ENCODE measurements at regions not wholly inside any gene's neighbourhood (a gene's known extent, or its start where the extent isn't known, plus 50 kb on each side); places are given as distances from the start of the nearest gene placed in this dataset.

- no TSS peak for BruUV-seq (replicated peaks)
- Histone ChIP-seq H3K27me3 (replicated peaks; ENCODE audit: insufficient read depth, low read depth, low read length, poor library complexity) (peaks cover 6% of the 10 kb centered on the region), H3K27ac (ENCODE audit: low read depth, low read length, poor library complexity, severe bottlenecking) (no peak overlapping the region), H3K9me3 (ENCODE audit: low read depth, low read length, poor library complexity, severe bottlenecking) (peaks cover 5% of the 10 kb centered on the region), H3K4me3 (ENCODE audit: low read depth, low read length, poor library complexity, severe bottlenecking) (no peak overlapping the region), H3K36me3 (ENCODE audit: insufficient read depth, low read length, poor library complexity, severe bottlenecking) (no peaks in the 10 kb centered on the region), H3K4me1 (ENCODE audit: insufficient read depth, low read length, poor library complexity, severe bottlenecking) (peaks cover 14% of the 10 kb centered on the region)
- ChIA-PET POLR2A (ENCODE audit: low non-redundant PET) (no interaction called here), CTCF (no interaction called here)
- TF ChIP-seq EZH2 (IDR thresholded peaks at IDR 0.05; ENCODE audit: borderline replicate concordance, low read depth, low read length, poor library complexity, severe bottlenecking) (no peak), CTCF (conservative IDR thresholded peaks at IDR 0.05; ENCODE audit: low read depth, low read length) (no peak)
- DNase-seq (ENCODE audit: low spot score), result no peak
- intact Hi-C loops (cut with micrococcal nuclease; ENCODE audit: unreplicated experiment), result no loop called here
These were observed 107.9 kb upstream of the GPC1 start for GRCh38 chr2:240327566-240327965.

- peaks cover 6% of the 10 kb centered on the region for H3K27me3 ChIP-seq (replicated peaks; ENCODE audit: insufficient read depth, low read depth, low read length, poor library complexity)
- H3K4me1 ChIP-seq (ENCODE audit: insufficient read depth, low read length, poor library complexity, severe bottlenecking), result peaks cover 14% of the 10 kb centered on the region
- intact Hi-C loops (cut with micrococcal nuclease; ENCODE audit: unreplicated experiment), result no loop called here
- no TSS peak for BruUV-seq (replicated peaks)
- POLR2A ChIA-PET (ENCODE audit: low non-redundant PET), result no interaction called here
- no peak for DNase-seq (ENCODE audit: low spot score)
- CTCF ChIA-PET, result no interaction called here
- H3K36me3 ChIP-seq (ENCODE audit: insufficient read depth, low read length, poor library complexity, severe bottlenecking), result no peaks in the 10 kb centered on the region
- no peak overlapping the region for H3K4me3 ChIP-seq (ENCODE audit: low read depth, low read length, poor library complexity, severe bottlenecking)
- no peak overlapping the region for H3K27ac ChIP-seq (ENCODE audit: low read depth, low read length, poor library complexity, severe bottlenecking)
- TF ChIP-seq EZH2 (IDR thresholded peaks at IDR 0.05; ENCODE audit: borderline replicate concordance, low read depth, low read length, poor library complexity, severe bottlenecking) (no peak), CTCF (conservative IDR thresholded peaks at IDR 0.05; ENCODE audit: low read depth, low read length) (no peak)
- peaks cover 5% of the 10 kb centered on the region for H3K9me3 ChIP-seq (ENCODE audit: low read depth, low read length, poor library complexity, severe bottlenecking)
These were observed 106.9 kb upstream of the GPC1 start for GRCh38 chr2:240328526-240328925.

- CTCF ChIA-PET, result no interaction called here
- no TSS peak for BruUV-seq (replicated peaks)
- intact Hi-C loops (cut with micrococcal nuclease; ENCODE audit: unreplicated experiment), result no loop called here
- DNase-seq (ENCODE audit: low spot score), result no peak
- Histone ChIP-seq H3K4me1 (ENCODE audit: insufficient read depth, low read length, poor library complexity, severe bottlenecking) (peaks cover 14% of the 10 kb centered on the region), H3K4me3 (ENCODE audit: low read depth, low read length, poor library complexity, severe bottlenecking) (no peak overlapping the region), H3K27ac (ENCODE audit: low read depth, low read length, poor library complexity, severe bottlenecking) (no peak overlapping the region), H3K27me3 (replicated peaks; ENCODE audit: insufficient read depth, low read depth, low read length, poor library complexity) (peaks cover 6% of the 10 kb centered on the region), H3K36me3 (ENCODE audit: insufficient read depth, low read length, poor library complexity, severe bottlenecking) (no peaks in the 10 kb centered on the region), H3K9me3 (ENCODE audit: low read depth, low read length, poor library complexity, severe bottlenecking) (peaks cover 5% of the 10 kb centered on the region)
- TF ChIP-seq EZH2 (IDR thresholded peaks at IDR 0.05; ENCODE audit: borderline replicate concordance, low read depth, low read length, poor library complexity, severe bottlenecking), result no peak
- TF ChIP-seq CTCF (conservative IDR thresholded peaks at IDR 0.05; ENCODE audit: low read depth, low read length), result no peak
- POLR2A ChIA-PET (ENCODE audit: low non-redundant PET), result no interaction called here
These were observed 106.3 kb upstream of the GPC1 start for GRCh38 chr2:240329116-240329665.

Measured in A673 (cell line).